ENCODE measurements at regions not wholly inside any gene's neighbourhood (a gene's known extent, or its start where the extent isn't known, plus 50 kb on each side); places are given as distances from the start of the nearest gene placed in this dataset.
"Not testable (repeated sequence)": the region's sequence is repeated elsewhere in the genome, so short reads cannot be mapped to it uniquely, and the experiment has no call there.

GRCh38 chr6:94785514-94785913 is 791.8 kb upstream of the MANEA start:
- H3K9me3 Mint-ChIP-seq: peaks cover 11% of the 10 kb centered on the region
- Histone ChIP-seq H3K27me3 (no peaks in the 10 kb centered on the region), H3K4me2 (no peak overlapping the region), H3K4me3 (no peak overlapping the region), H3K36me3 (no peaks in the 10 kb centered on the region), H3F3A (ENCODE audit: low read depth) (no peaks in the 10 kb centered on the region), H3K4me1 (no peaks in the 10 kb centered on the region), H3K9me3 (ENCODE audit: low read depth) (no peaks in the 10 kb centered on the region), H4K20me1 (ENCODE audit: low read depth) (no peaks in the 10 kb centered on the region), H3K9ac (no peak overlapping the region), H3K27ac (no peak overlapping the region), H3K79me2 (ENCODE audit: low read depth) (no peaks in the 10 kb centered on the region), H2AFZ (replicated peaks) (peak overlapping the region; percentile 12)
- H3K27me3 Mint-ChIP-seq (ENCODE audit: insufficient read depth, low read depth): peaks cover 2% of the 10 kb centered on the region
- H3K27ac Mint-ChIP-seq: no peak overlapping the region
- no peaks in the 10 kb centered on the region for H3K36me3 Mint-ChIP-seq
- H3K4me3 Mint-ChIP-seq: no peak overlapping the region
- TF ChIP-seq CTCF (IDR thresholded peaks at IDR 0.05) (no peak), EZH2phosphoT487 (IDR thresholded peaks at IDR 0.05) (no peak), EZH2 (IDR thresholded peaks at IDR 0.05) (no peak)
- no peak for DNase-seq (ENCODE audit: low spot score)
- no peaks in the 10 kb centered on the region for H3K4me1 Mint-ChIP-seq

- H2AFZ ChIP-seq (replicated peaks): peak overlapping the region; percentile 12
- not testable (repeated sequence) for H3K27me3 Mint-ChIP-seq (ENCODE audit: insufficient read depth, low read depth); DNase-seq (ENCODE audit: low spot score); H3K4me3 Mint-ChIP-seq; H3K4me1 Mint-ChIP-seq; H3K36me3 ChIP-seq; H4K20me1 ChIP-seq (ENCODE audit: low read depth); H3K4me3 ChIP-seq; H3K9me3 ChIP-seq (ENCODE audit: low read depth); H3K27ac ChIP-seq; H3K27ac Mint-ChIP-seq; H3F3A ChIP-seq (ENCODE audit: low read depth); H3K79me2 ChIP-seq (ENCODE audit: low read depth); H3K27me3 ChIP-seq; H3K36me3 Mint-ChIP-seq; H3K4me2 ChIP-seq; H3K9ac ChIP-seq; H3K4me1 ChIP-seq
- H3K9me3 Mint-ChIP-seq: peaks cover 11% of the 10 kb centered on the region
These were observed 792.3 kb upstream of the MANEA start for GRCh38 chr6:94785081-94785480.

- Histone ChIP-seq H3K4me2 (peak overlapping the region; percentile 17), H3K79me2 (ENCODE audit: low read depth) (no peaks in the 10 kb centered on the region), H3K9me3 (ENCODE audit: low read depth) (no peaks in the 10 kb centered on the region), H3F3A (ENCODE audit: low read depth) (no peaks in the 10 kb centered on the region), H3K9ac (no peak overlapping the region), H2AFZ (replicated peaks) (no peak overlapping the region), H3K36me3 (no peaks in the 10 kb centered on the region), H3K4me3 (no peak overlapping the region), H3K4me1 (peaks cover 14% of the 10 kb centered on the region), H3K27me3 (no peaks in the 10 kb centered on the region), H4K20me1 (ENCODE audit: low read depth) (no peaks in the 10 kb centered on the region), H3K27ac (peak overlapping the region; percentile 11)
- TF ChIP-seq CTCF (IDR thresholded peaks at IDR 0.05): no peak
- no peak for TF ChIP-seq EZH2 (IDR thresholded peaks at IDR 0.05)
- no peak for TF ChIP-seq EZH2phosphoT487 (IDR thresholded peaks at IDR 0.05)
- no peaks in the 10 kb centered on the region for H3K36me3 Mint-ChIP-seq
- H3K9me3 Mint-ChIP-seq: no peaks in the 10 kb centered on the region
- no peak overlapping the region for H3K27ac Mint-ChIP-seq
- peak; percentile 80 for DNase-seq (ENCODE audit: low spot score)
- H3K4me1 Mint-ChIP-seq: peaks cover 8% of the 10 kb centered on the region
- H3K27me3 Mint-ChIP-seq (ENCODE audit: insufficient read depth, low read depth): no peaks in the 10 kb centered on the region
- H3K4me3 Mint-ChIP-seq: no peak overlapping the region
These were observed 808.1 kb upstream of the MANEA start for GRCh38 chr6:94769197-94769596.

- H3K4me2 ChIP-seq: no peak overlapping the region
- no peak for DNase-seq (ENCODE audit: low spot score)
- peaks cover 2% of the 10 kb centered on the region for H3K27me3 Mint-ChIP-seq (ENCODE audit: insufficient read depth, low read depth)
- H3K27ac ChIP-seq: no peak overlapping the region
- no peaks in the 10 kb centered on the region for H3K36me3 ChIP-seq
- H3K9me3 Mint-ChIP-seq: peaks cover 3% of the 10 kb centered on the region
- no peaks in the 10 kb centered on the region for H4K20me1 ChIP-seq (ENCODE audit: low read depth)
- H3K4me3 ChIP-seq: no peak overlapping the region
- TF ChIP-seq EZH2phosphoT487 (IDR thresholded peaks at IDR 0.05): no peak
- TF ChIP-seq EZH2 (IDR thresholded peaks at IDR 0.05): no peak
- no peak for TF ChIP-seq CTCF (IDR thresholded peaks at IDR 0.05)
- no peaks in the 10 kb centered on the region for H3F3A ChIP-seq (ENCODE audit: low read depth)
- H3K79me2 ChIP-seq (ENCODE audit: low read depth): no peaks in the 10 kb centered on the region
- H3K4me1 Mint-ChIP-seq: no peaks in the 10 kb centered on the region
- H3K36me3 Mint-ChIP-seq: no peaks in the 10 kb centered on the region
- H3K27me3 ChIP-seq: no peaks in the 10 kb centered on the region
- H2AFZ ChIP-seq (replicated peaks): no peak overlapping the region
- no peak overlapping the region for H3K4me3 Mint-ChIP-seq
- no peaks in the 10 kb centered on the region for H3K4me1 ChIP-seq
- H3K9me3 ChIP-seq (ENCODE audit: low read depth): no peaks in the 10 kb centered on the region
- no peak overlapping the region for H3K27ac Mint-ChIP-seq
- no peak overlapping the region for H3K9ac ChIP-seq
These were observed 825.5 kb upstream of the MANEA start for GRCh38 chr6:94751641-94752329.

Measured in neural progenitor cell (in vitro differentiated cells).